CD4-positive, alpha-beta T cell treated with Interleukin-4 for 1 hour (primary cell): ENCODE measurements at regions not wholly inside any gene's neighbourhood (a gene's known extent, or its start where the extent isn't known, plus 50 kb on each side); places are given as distances from the start of the nearest gene placed in this dataset.
"Not testable (repeated sequence)": the region's sequence is repeated elsewhere in the genome, so short reads cannot be mapped to it uniquely, and the experiment has no call there.

ENCODE experiments used
- DNase-seq, 2 donors: peaks; one replicate each; pipeline ENCODE4 v3.0.0-alpha.2; 2020 to 2022

DNA sequence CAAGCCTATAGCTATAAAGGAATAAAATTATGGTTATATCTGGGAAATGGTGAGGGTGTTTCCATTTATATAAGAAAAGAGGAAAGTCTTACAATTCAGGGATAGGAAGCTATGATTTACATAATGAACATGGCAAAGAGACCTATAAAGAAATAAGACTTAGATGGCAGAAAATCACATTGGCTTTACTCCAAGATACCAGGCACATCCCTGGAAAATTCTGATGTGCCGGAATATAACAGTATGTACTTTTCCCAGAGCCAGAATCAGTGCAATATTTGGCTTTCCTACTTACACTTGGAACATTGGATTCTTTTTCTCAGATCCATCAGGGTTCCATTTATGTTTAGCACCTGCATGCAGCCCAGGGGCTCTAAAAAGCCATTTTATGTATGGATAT, 357.8 kb downstream of the CETN3 start:
- DNase-seq, result no peak

DNA sequence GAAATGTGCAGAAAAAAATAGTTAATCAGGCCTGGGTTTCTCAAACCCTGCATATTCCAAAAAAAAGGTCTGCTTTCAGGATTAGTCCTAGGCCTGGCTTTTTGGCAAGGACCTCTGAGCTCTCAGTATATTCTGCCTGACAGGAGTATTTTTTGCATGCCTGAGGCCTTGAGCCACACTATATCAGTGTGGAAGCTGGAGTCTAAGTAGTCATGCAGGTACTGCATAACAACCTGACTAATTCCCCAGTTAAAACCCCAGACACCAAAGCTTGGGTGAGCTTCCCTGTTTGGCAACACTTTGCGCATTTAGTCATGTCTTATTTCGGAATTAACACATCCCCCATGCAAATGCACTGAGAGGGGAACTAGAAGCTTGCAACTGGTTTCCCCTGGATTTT, 359.5 kb downstream of the CETN3 start:
- DNase-seq, result no peak

DNA sequence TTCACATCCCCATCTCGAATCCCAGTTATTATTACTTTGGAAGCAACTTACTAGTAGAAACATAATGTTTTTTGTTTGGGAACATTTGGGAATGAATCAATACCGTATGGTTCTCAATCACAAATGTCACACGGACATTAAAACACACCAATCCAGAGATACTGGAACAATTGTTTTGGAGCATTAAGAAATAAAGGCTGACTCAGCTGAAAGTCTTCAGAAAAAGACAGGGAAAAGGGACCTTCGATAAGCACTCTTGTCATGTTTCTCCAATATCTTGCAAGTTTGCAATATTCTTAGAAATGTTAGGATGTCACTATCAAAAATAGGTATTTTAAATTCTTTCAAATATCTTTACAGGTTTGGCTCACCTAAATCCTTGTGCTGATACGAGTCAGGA, 362.4 kb downstream of the CETN3 start:
- no peak for DNase-seq

DNA sequence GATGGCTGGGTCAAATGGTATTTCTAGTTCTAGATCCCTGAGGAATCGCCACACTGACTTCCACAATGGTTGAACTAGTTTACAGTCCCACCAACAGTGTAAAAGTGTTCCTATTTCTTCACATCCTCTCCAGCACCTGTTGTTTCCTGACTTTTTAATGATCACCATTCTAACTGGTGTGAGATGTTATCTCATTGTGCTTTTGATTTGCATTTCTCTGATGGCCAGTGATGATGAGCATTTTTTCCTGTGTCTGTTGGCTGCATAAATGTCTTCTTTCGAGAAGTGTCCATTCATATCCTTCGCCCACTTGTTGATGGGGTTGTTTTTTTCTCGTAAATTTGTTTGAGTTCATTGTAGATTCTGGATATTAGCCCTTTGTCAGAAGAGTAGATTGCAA, 369.5 kb downstream of the CETN3 start:
- not testable (repeated sequence) for DNase-seq

DNA sequence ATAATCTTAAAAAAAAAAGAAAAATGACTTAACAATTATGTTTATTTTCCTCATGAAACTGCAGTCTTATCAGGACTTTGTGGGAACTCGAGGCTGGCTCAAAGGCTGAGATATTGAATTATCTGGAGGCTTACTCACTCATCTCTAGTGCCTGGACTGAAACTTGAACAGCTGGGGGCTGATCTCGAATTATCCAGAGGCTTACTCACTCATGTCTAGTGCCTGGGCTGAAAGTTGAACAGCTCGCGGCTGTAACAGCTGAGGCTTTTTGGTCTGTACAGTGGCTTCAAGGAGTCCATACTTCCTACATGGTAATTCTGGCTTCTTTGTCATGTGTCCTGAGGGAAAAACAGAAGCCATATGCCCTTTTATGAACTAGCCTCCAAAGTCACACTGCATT, 371.9 kb downstream of the CETN3 start:
- DNase-seq, result no peak

DNA sequence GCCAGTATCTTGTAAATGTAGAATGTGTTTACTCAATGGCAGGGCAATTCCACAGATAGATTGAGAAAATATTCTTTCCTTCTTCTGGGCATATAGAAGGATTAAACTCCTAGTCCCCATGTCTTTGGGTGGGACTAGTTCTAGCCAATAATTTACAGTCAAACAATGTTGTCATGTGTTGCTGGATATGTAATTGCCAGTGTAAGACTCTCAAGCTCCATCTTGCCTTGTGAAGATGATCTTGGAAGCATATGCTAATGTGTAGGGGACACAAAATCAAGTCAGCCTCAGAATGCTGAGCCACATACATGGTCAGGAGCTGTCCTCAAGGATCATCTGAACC, 386.9 kb downstream of the CETN3 start:
- no peak for DNase-seq

DNA sequence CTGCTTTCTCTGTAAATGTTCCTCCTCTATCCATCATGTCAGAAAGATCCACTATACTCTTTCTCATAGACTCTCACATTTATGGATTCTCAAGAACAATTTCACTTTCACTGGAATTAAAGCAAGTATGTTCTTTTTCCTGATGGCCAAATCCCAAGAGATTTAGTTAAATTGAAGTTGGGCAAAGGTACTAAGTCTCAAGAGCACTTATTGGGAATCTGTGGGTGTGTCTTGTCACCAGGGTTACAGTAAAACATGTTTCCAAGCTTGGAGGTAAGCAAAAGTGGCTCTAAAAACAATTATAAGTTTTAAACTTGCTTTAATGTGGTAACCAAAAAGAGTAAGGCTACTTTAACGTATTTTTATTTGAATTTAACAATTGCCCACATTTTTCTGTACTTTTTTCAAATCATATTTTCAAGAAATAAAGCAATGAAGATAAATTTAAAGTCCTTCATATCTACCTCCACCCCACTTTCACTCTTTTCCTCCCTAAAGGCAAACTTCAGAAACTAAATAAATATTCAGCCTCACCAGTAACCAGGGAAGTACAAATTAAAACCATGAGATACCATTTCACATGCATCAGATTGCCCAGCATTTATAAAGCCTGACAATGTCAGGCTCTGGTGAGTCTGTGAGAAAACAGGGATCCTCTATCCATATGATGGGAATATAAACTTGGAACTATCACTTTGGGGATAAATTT, 387.4 kb downstream of the CETN3 start:
- no peak for DNase-seq

DNA sequence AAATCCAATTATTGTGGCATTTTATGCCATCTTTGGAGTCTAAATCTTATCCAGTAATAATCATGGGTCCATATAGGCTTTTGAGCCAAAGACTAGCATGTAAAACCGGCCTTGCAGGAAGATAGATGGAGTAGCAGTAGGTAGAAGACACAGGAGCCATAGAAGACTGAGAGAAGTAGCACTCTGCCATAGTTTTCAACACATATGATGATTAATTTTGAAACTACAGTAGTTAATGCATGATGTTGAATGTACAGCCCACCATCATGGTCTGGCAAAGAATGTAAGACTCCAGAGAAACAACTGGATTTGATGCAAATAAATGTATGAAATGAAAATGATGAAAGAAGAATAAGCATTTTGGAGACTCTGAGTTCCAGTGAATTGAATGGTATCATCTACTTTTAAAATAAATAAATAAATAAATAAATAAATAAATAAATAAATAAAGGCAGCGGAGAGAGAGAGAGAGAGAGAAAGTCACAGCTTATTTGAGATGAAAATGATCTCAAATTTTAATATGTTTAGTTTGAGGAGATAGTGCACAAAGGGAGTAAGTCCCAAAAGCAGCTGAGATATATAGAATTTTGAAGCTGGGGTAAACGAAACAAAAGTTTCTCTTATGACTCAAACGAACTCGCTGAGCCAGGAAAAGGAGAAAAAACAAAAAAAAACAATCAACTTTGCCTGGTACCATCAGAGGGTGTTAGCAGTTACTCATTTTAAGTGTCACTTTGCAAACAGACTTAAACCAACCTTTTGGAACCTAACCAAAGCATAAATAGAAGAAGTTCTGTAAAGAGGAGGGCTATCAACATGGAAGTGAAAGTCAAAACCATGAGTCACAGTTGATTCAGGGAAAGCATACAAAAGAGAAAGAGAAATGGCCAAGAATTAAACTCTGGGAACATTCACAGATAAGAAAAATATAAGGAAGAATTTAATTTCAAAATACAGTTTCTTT, 388.7 kb downstream of the CETN3 start:
- DNase-seq, result no peak

DNA sequence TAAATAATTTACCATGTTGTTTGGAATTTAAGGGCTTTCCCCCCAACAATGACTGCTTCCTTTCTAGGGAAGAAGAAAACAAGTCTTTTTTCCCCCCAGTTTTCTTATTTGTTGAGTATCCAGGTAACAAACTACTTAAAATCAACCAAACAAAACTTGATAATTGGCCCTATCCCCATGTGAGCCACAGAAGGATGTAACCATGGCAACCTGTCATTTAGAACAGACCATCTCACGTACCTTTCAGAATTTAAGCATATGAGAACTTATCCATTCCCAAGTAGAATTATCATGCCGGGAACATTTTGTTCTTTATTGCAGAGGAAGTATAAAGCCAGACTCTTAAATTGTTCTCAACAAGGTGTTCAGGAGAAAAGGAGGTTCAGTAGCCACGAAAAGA, 392.3 kb downstream of the CETN3 start:
- DNase-seq, result no peak

DNA sequence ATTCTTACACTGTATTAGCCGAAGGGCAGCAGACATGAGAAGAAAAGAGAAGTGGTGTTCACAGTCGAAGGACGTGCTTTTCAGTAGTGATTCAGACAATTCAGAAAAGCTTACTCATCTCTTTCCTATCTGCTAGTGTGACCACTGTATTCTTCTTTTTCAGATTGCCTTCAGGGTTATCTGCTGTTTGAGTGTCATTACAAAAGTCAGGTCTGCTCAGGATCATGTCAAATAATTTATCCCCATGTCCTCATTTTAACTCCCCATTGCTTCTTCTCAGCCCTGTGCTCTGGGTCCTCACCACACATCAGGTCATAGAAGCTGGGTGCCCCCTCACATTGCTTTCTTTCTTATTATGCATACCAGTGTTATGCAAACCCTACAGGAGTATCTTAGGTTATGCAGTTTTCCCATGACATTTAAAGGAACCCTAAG, 394.0 kb downstream of the CETN3 start:
- no peak for DNase-seq

DNA sequence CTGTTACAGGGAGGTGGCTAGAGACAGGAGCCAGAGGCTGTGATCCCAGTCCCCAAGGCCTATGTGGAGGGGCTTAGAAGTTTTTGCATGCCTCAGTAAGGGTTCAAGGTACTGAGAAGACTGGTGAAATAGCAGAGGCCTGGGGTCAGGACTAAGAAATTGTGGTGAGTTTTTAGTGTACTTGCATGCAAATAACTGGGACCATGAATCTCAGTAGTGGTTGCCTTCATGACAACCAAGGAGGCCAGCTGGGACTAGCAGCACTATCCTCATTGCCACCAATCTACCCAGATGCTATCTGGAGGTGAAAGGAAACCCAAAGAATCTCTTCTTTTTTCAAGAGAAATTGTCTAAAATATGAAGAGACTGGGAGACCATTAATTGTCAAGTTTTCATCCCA, 395.1 kb downstream of the CETN3 start:
- no peak for DNase-seq

DNA sequence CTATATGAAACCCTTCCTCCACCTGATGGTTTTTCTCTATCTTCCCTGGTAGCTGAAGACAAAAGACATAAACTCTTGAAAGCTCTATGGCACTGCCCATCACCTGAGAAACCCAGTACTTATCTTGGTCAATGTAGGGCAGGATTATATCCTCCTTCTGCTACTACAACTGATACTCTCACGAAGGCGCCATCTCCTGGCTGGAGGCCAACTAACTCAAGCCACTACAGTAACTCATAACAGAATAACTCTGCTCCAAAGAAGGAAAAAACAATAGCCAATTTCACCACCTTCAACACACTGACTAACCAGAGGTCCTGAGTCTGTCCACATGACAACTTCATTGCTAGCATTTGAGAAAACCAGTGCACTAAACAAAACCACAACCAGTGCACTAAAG, 409.2 kb downstream of the CETN3 start:
- DNase-seq, result no peak

DNA sequence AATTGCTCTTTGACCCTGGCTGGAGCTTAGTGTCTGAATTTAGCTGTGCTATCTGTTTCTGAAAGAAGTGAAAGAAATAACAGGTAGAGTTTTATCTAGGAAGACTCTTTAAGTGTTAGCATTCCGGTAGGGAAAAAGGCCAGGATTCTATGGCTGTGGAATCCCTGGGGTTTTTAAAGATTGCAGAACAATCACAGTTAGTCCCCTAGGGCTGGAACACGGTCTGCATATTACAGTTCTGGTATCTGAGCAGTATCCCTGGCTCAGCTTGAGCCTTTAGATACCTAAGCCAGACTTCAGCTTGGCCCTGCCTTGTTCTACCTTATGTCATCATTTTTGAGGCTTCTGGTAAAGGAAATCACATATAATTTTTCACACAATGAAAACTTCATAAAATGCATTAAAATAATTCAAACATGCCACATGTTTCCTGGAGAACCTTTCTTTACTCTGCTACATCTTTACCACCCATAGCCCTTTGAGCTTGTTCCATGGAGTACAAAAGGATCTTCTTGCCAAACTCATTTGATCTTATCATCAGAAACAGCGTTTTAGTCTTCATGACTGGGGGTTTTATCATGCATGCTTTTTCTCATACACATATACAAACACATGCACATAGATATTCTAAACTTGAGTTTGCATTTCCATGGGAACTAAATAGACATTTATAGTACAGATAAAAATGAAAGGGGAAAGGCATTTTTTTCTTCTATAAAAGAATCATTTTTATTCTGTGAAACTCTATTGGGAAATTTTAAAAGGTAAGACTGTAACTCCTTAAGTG, 410.8 kb downstream of the CETN3 start:
- no peak for DNase-seq

DNA sequence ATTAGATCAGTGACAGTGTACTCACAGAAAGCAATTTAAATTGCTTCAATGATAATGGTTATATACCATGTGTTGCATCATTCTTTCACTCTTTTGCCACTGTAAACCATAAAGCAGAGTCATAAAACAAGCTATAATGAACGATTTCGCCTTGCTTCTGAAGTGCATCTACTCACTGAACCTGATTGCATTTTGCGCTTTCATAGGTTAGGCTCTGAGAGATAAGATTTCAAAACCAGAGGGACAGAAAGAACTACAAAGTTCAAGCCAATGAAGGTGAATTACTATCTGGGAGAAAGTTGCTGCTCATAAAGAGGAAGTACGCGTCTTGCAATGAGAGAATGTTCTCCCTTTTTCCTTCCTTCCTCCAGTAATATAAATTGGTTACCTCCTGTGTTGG, 412.7 kb downstream of the CETN3 start:
- no peak for DNase-seq

DNA sequence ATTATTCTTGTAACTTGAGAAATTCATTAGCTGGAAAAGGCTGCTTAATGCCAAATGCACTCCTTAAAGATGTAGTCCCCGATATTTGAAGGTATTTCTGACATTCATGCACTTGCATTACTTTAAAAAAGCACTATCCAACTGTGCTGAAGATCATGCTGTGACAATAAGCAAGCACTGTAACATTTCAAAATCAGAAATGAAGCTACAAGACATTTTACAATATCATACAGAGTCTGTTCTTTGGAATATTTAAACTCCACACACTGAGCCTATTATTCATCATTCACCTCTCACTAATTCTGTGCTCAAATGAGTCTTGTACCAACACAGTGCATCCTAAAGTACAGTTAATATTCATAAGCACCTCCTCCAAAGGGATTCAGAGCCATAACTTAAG, 413.2 kb downstream of the CETN3 start:
- DNase-seq, result no peak

DNA sequence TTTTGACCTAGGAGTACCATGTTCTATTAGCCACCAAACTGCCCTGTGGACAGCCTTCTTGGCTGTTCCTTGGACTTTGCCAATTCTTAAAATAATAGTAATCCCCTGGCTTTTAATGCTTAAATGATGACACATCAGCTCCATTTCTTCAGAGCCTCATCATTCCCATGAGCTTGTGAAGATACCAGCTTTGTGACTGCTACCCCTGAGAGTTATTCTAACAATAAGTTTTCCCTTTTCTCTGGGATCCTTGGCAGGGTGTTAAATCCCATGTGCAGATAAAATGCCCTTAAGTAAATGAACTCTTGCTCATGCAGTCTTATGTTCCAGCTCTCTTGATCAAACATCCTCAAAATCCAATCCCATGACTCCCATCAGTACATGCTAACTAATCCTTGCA, 415.3 kb downstream of the CETN3 start:
- no peak for DNase-seq

DNA sequence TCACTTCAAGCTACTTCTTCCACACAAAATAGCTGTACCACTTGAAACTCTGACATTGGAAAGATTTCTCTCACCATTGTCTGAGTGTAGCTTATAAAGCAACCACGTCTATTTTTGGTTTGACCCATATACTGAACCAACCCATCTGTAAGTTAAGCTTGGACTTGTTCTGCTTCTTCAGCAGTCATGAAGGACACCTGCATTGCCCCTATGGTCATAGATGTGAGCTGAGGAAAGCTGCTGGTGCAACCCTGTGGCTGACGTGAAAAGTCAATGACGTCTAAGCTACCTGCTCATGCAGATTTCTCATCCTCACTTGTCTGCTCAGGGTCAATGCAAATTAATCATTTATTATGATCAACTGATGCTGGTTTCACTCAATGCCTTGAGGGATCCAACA, 417.4 kb downstream of the CETN3 start:
- DNase-seq, result no peak

DNA sequence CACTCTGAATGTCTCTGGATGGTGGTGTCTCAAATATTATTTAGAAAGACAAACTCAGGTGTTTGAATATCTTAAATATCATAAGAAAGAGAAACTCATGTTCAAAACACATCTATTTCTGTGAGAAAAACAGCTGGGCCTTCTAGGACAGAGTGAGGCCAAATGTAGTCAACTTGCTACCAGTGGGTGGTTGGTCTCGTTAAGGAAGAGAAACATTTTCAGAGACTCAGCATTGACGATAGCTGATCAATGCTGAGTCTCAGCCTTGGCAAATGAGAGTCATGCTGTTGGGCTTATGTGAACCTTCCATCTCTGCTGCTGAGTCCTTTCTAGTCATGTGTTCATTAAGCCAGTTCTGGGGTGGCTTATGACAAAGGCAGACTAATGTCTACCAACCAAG, 418.0 kb downstream of the CETN3 start:
- no peak for DNase-seq

DNA sequence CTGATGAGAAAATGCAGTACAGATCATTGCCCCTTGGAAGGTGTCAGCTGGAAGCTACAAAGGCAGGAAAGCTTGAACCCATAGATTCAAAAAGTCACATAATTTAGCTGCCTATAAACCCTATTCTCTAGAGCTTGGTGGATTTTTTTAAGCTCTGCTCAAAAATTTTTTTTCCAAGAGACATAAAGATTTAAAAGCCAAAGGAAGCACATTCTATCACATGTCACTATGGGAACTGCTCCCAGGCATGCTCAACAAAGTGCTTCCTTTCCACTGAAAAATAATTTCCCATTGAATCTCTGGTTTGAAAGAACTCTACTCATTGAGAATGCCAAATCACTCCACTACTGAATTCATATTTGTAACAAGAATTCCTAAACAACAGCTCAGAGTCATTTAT, 419.8 kb downstream of the CETN3 start:
- DNase-seq, result no peak

DNA sequence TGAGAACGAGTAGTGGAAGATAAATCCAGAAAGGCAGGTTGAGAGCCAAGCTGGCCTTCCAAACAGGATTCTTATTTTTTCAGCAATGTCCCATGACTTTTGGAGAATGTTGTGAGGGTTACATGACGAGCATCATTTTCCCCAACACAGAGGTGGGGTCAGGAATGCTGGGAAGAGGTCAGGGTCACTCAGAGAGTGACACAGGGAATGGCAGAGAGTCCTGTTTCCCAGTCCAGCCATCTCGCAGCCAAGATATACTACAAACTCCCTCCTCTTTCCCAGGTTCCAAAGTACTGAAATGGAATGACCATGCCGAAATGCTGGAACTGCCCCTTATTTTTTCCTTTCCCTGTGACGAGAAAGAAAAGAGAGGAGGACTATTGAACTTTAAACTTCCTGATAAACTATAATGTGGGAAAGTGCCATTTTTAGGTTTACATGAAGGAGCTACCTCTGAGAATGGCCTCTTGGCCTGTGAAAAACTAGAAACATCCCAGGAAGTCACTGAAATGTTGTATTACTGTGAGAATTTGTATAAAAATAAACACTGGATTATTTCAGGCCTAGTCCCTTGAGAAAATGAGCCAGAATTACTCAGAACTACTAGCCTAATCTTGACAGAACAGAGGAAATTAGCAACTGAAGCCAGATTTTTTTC, 420.4 kb downstream of the CETN3 start:
- no peak for DNase-seq

DNA sequence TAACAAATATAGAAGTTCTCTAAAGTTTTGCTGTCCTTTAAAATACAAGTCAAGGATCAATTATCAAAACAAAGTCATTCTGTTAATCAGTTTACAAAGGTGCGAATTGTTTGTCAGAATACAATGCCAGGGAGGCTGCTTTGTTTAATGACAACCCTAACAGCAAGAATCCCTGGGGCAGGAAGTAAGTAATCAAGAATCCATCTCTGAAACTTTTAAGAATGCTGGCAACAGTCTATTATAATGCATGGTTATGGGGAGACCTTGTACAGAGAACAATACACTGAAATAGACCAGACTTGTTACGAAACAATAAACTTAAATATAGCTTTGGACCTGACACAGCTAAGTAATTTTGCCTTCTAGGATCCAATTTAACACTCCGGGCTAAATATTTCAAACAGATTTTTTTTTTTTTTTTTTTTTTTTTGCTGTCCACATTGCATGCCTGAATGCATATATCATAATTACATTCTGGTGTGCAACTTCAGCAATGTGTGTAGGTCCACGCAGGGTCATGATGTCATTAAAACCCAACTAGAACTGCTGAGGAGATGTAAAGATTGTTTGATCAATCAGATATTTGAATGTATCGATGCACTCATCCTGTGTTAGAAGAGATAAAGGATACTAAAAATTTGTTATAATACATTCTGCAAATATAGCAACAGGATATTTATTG, 421.3 kb downstream of the CETN3 start:
- no peak for DNase-seq

DNA sequence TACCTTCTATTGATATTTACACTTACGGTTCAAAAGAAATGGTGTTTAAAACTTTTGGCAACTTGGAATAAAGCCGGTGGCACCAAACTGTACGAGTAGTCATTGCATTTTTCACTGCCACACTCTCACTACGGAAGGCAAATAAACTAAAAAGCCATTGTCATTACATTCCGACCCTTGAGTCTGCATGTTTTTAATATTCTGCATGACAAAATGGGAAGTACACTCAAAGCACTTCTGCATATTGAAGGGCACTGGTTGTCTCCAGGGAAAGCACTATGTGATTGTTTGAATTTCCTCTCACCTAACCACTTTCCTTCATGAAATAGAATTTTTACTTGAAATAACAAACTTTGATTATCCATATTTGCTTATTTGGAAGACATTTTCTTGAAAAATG, 426.3 kb downstream of the CETN3 start:
- DNase-seq, result no peak
